ENCODE measurements at regions not wholly inside any gene's neighbourhood (a gene's known extent, or its start where the extent isn't known, plus 50 kb on each side); places are given as distances from the start of the nearest gene placed in this dataset.

- no peak for TF ChIP-seq POLR2A (IDR thresholded peaks at IDR 0.05; ENCODE audit: low read depth, low read length)
- no peak for TF ChIP-seq POLR2AphosphoS5 (IDR thresholded peaks at IDR 0.05; ENCODE audit: low read depth, low read length)
- no peak for TF ChIP-seq TAF1 (IDR thresholded peaks at IDR 0.05; ENCODE audit: low read depth, low read length)
Observed at GRCh38 chr10:129397198-129397974, 69.7 kb upstream of the MGMT start.

Data from GM12891 (cell line).